HCT116 (cell line): ENCODE measurements at regions not wholly inside any gene's neighbourhood (a gene's known extent, or its start where the extent isn't known, plus 50 kb on each side); places are given as distances from the start of the nearest gene placed in this dataset.

Experiments
- ATAC-seq: fragments of 200-7000 bp; cut with Tn5 transposase; 2 replicates; pipeline ENCODE4 v1.9.1; 2020; ENCODE audit warnings: mild to moderate bottlenecking, moderate library complexity
- BruUV-seq: library from RNA; stranded (reverse); fragments of 400-500 nt; replicated peaks from 2 replicates; lab custom pipeline; 2021; lab: Mats Ljungman, UMichigan
- CTCF ChIA-PET: fragments of 300-600 bp; sonication (Branson Sonifier 250); formaldehyde crosslinking; loops from one replicate; lab custom pipeline; 2021; ENCODE audit warnings: antibody characterized with exemption; lab: Charles Lee
- POLR2A ChIA-PET: fragments of 300-600, 350-600 bp; sonication (Branson Sonifier 250); formaldehyde crosslinking; loops from one replicate; lab custom pipeline; 2021; ENCODE audit warnings: antibody characterized with exemption; lab: Charles Lee
- RAD21 ChIA-PET, 2 experiments: fragments of 300-600 bp; sonication (Branson Sonifier 250); formaldehyde crosslinking; loops; one replicate each; lab custom pipeline; 2023; ENCODE audit warnings: low total read pairs in 2 of 2; ENCODE audit not compliant: uncharacterized antibody in 2 of 2, unreplicated experiment in 2 of 2, low non-redundant PET in 1 of 2; lab: Charles Lee
- DNase-seq: peaks from one replicate; pipeline ENCODE4 v3.0.0-alpha.2; 2010; ENCODE audit warnings: low read depth, low spot score
- H2AFZ ChIP-seq: fragments of 200-600 bp; shearing (Covaris generic), sonication (generic); 2 replicates; pipeline ENCODE4 v1.6.1; 2017; ENCODE audit warnings: low read depth, mixed run types, mixed read lengths, antibody characterized with exemption, low read length; ENCODE audit not compliant: poor library complexity, severe bottlenecking
- H3K27ac ChIP-seq: 2 replicates; pipeline ENCODE4 v1.5.1; 2012; ENCODE audit warnings: low read depth, low read length
- H3K27me3 ChIP-seq: fragments of 200-600 bp; sonication (generic); 2 replicates; pipeline ENCODE4 v1.6.1; 2016; ENCODE audit warnings: mixed run types, low read length, mixed read lengths; ENCODE audit not compliant: insufficient read depth
- H3K36me3 ChIP-seq, 2 experiments: fragments of 200-500 bp in 1 of 2; fragments of 200-600 bp in 1 of 2; sonication (Bioruptor generic) in 1 of 2; sonication (generic) in 1 of 2; 2 replicates each; pipeline versions ENCODE4 v1.5.1 to v1.6.1; 2014 to 2016; ENCODE audit warnings: low read length in 2 of 2, inconsistent platforms in 1 of 2, mixed read lengths in 1 of 2, mixed run types in 1 of 2; ENCODE audit not compliant: insufficient read depth in 2 of 2, control insufficient read depth in 1 of 2
- H3K4me1 ChIP-seq, 2 experiments: fragments of 200-600 bp in 1 of 2; sonication (generic) in 1 of 2; 2 replicates each; pipeline versions ENCODE4 v1.5.1 to v1.6.1; 2012 to 2017; ENCODE audit warnings: low read length in 2 of 2, inconsistent platforms in 1 of 2, mild to moderate bottlenecking in 1 of 2, mixed read lengths in 1 of 2, mixed run types in 1 of 2, moderate library complexity in 1 of 2; ENCODE audit not compliant: insufficient read depth in 2 of 2, control insufficient read depth in 1 of 2
- H3K4me2 ChIP-seq: fragments of 200-600 bp; sonication (generic); 2 replicates; pipeline ENCODE4 v1.6.1; 2017; ENCODE audit warnings: mixed run types, low read length, mixed read lengths
- H3K4me3 ChIP-seq, 2 experiments: fragments of 200-600 bp in 1 of 2; sonication (generic) in 1 of 2; replicated peaks in 1 of 2; 2 replicates each; pipeline ENCODE4 v1.5.1; 2011 to 2016; ENCODE audit warnings: low read length in 2 of 2, control low read depth in 1 of 2, low read depth in 1 of 2, mild to moderate bottlenecking in 1 of 2, mixed read lengths in 1 of 2, mixed run types in 1 of 2
- H3K79me2 ChIP-seq: fragments of 200-600 bp; sonication (generic); 2 replicates; pipeline ENCODE4 v1.6.1; 2017; ENCODE audit warnings: mild to moderate bottlenecking, mixed run types, low read length, moderate library complexity, mixed read lengths; ENCODE audit not compliant: insufficient read depth
- H3K9ac ChIP-seq: fragments of 200-600 bp; sonication (generic); 2 replicates; pipeline ENCODE4 v1.6.1; 2016; ENCODE audit warnings: low read length, mixed read lengths
- H3K9me2 ChIP-seq: fragments of 200-600 bp; sonication (generic), shearing (Covaris generic); 2 replicates; pipeline ENCODE4 v1.6.1; 2017; ENCODE audit warnings: mixed run types, mild to moderate bottlenecking, moderate library complexity; ENCODE audit not compliant: insufficient read depth
- H3K9me3 ChIP-seq, 2 experiments: fragments of 200-500 bp in 1 of 2; fragments of 200-600 bp in 1 of 2; sonication (Bioruptor generic) in 1 of 2; sonication (generic) in 1 of 2; 2 replicates each; pipeline ENCODE4 v1.6.1; 2014 to 2017; ENCODE audit warnings: low read length in 2 of 2, mixed read lengths in 2 of 2, inconsistent platforms in 1 of 2, low read depth in 1 of 2, mild to moderate bottlenecking in 1 of 2, mixed run types in 1 of 2, moderate library complexity in 1 of 2; ENCODE audit not compliant: control insufficient read depth in 1 of 2, insufficient read depth in 1 of 2
- H4K20me1 ChIP-seq: fragments of 200-600 bp; sonication (generic), shearing (Covaris generic); 2 replicates; pipeline ENCODE4 v1.6.1; 2017; ENCODE audit warnings: mixed run types, mild to moderate bottlenecking, moderate library complexity; ENCODE audit not compliant: insufficient read depth
- ELF1 ChIP-seq: IDR thresholded peaks from 2 replicates; pipeline ENCODE4 v1.6.1; 2012; ENCODE audit warnings: low read depth, borderline replicate concordance
- JUND ChIP-seq: IDR thresholded peaks from 2 replicates; pipeline ENCODE4 v1.6.1; 2012
- POLR2A ChIP-seq: IDR thresholded peaks from 2 replicates; pipeline ENCODE4 v1.7.0; 2011; ENCODE audit warnings: borderline replicate concordance; ENCODE audit not compliant: insufficient read depth, insufficient read length; ENCODE audit errors: extremely low read depth
- POLR2AphosphoS5 ChIP-seq: IDR thresholded peaks from 2 replicates; pipeline ENCODE4 v1.6.1; 2011; ENCODE audit warnings: mild to moderate bottlenecking, low read depth, low read length, moderate library complexity
- RAD21 ChIP-seq: IDR thresholded peaks from 2 replicates; pipeline ENCODE4 v1.6.1; 2012; ENCODE audit warnings: low read depth, mild to moderate bottlenecking
- SRF ChIP-seq: IDR thresholded peaks from 2 replicates; pipeline ENCODE4 v1.6.1; 2012; ENCODE audit warnings: low read depth
- TCF7L2 ChIP-seq: IDR thresholded peaks from 2 replicates; pipeline ENCODE4 v1.7.0; 2011; ENCODE audit warnings: borderline replicate concordance, inconsistent platforms; ENCODE audit not compliant: insufficient read depth, insufficient read length; ENCODE audit errors: extremely low read depth
- YY1 ChIP-seq: IDR thresholded peaks from 2 replicates; pipeline ENCODE4 v1.6.1; 2011; ENCODE audit warnings: low read length, low read depth, moderate library complexity, mild to moderate bottlenecking; ENCODE audit not compliant: insufficient replicate concordance; ENCODE audit errors: extremely low read depth
- ZNF274 ChIP-seq: fragments of 200-500 bp; sonication (Bioruptor generic); IDR thresholded peaks from 2 replicates; pipeline ENCODE4 v1.6.1; 2014; ENCODE audit warnings: mild to moderate bottlenecking, low read depth, low read length, inconsistent platforms
- intact Hi-C: fragments of 100-400 bp; cut with micrococcal nuclease; formaldehyde crosslinking; loops from 2 replicates; pipeline ENCODE4 v1.10.0; 2022
- TF ChIP-seq, protein P1 (sequence below): IDR thresholded peaks from 2 replicates; pipeline ENCODE4 v1.6.1; 2012
- TF ChIP-seq, protein P2 (sequence below): IDR thresholded peaks from 2 replicates; pipeline ENCODE4 v1.6.1; 2012
- TF ChIP-seq, protein P3 (sequence below), 3 experiments: fragments of 200-600 bp in 1 of 3; sonication (generic) in 1 of 3; IDR thresholded peaks in 2 of 3; conservative IDR thresholded peaks in 1 of 3; 2 replicates each; pipeline ENCODE4 v1.5.1; 2012 to 2017; ENCODE audit warnings: low read depth in 2 of 3, low read length in 2 of 3, antibody characterized with exemption in 1 of 3, borderline replicate concordance in 1 of 3, control low read depth in 1 of 3, mild to moderate bottlenecking in 1 of 3, mixed read lengths in 1 of 3, mixed run types in 1 of 3, moderate library complexity in 1 of 3; ENCODE audit not compliant: insufficient read depth in 1 of 3
- TF ChIP-seq, protein P4 (sequence below): IDR thresholded peaks from 2 replicates; pipeline ENCODE4 v1.6.1; 2011; ENCODE audit warnings: mild to moderate bottlenecking, low read length, moderate library complexity; ENCODE audit not compliant: insufficient replicate concordance; ENCODE audit errors: extremely low read depth

DNA sequence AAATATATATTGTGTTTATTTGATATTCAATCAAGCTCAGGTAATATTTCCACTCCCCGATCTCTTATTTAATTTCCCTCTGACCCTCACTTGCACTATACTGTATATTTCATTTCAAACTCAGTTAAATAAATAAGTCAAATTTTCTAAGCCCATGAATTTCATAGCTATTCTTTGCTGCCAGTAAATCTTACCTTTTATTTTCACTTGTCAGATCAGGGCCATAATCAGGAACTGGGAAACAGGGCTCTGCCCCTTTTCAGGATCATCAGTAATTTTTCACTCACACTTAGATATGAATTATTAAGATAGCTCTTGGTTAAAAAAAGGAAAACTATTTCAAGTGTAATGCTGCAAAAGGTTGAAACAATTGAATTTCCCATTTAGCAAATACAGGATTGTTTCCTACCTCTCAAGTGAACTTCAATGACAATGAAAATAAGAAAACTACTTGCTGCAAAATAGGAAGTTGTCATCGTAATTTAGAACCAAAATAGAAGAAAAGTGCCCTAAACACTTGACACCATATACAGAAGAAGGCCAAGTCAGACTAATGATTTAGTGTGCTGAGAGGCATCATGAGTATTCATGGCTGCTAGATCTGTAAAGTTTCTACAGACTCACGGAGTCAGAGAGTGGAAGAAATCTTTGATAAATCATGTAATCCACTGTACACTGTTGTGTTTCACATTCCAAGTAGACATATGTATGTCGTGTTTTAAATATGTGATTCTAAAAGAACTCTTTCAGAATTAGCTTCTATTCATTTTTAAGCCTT is 316.8 kb upstream of the CNTN5 start:
- intact Hi-C loops = no loop called here
- Histone ChIP-seq H2AFZ (no peak overlapping the region), H3K27ac (no peak overlapping the region), H3K4me1 (no peaks in the 10 kb centered on the region), H4K20me1 (no peaks in the 10 kb centered on the region), H3K79me2 (no peaks in the 10 kb centered on the region), H3K4me3 (no peak overlapping the region), H3K4me2 (no peak overlapping the region), H3K9ac (no peak overlapping the region)
- ChIA-PET RAD21 (no interaction called here), POLR2A (no interaction called here)
- no peak for TF ChIP-seq POLR2A
- TF ChIP-seq, protein P1, sequence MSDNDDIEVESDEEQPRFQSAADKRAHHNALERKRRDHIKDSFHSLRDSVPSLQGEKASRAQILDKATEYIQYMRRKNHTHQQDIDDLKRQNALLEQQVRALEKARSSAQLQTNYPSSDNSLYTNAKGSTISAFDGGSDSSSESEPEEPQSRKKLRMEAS = no peak
- TF ChIP-seq SRF = no peak
- TF ChIP-seq TCF7L2 = no peak
- TF ChIP-seq, protein P2, sequence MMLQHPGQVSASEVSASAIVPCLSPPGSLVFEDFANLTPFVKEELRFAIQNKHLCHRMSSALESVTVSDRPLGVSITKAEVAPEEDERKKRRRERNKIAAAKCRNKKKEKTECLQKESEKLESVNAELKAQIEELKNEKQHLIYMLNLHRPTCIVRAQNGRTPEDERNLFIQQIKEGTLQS = no peak
- TF ChIP-seq POLR2AphosphoS5 = no peak
- no peak for TF ChIP-seq YY1
- TF ChIP-seq, all 23 proteins: peak for 0
- Histone ChIP-seq H3K36me3 (no peaks in the 10 kb centered on the region), H3K9me3 (peaks cover 0 to 4% of the 10 kb centered on the region in 2 experiments; a peak in 2 of 4 replicates), H3K9me2 (no peaks in the 10 kb centered on the region), H3K27me3 (no peaks in the 10 kb centered on the region)
- no peak for ATAC-seq
- CTCF ChIA-PET = no interaction called here
- BruUV-seq = no TSS peak
- no peak for DNase-seq

DNA sequence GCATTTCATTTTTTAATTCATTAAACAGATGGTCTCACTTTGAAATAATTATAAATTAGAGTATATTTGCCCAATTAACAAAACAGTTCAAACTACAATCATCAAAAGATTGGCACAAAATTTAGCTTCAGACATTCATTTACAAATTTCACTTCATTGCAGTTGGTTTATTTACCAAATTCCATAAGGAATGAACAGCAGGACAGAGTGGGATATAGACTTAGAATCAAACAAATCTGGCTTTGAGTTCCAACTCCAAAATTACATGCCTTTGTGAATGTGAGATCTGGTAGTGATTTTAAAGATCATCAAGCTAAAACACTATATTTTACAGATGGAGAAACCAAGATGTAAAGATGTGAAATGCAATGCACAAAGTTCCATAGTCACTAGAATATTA is 310.7 kb upstream of the CNTN5 start:
- Histone ChIP-seq H3K9me3 (no peaks in the 10 kb centered on the region; a peak in 1 of 4 replicates), H3K4me2 (no peak overlapping the region), H3K4me3 (no peak overlapping the region), H2AFZ (no peak overlapping the region), H3K36me3 (no peaks in the 10 kb centered on the region), H3K4me1 (no peaks in the 10 kb centered on the region), H3K9me2 (no peaks in the 10 kb centered on the region), H3K27me3 (no peaks in the 10 kb centered on the region), H4K20me1 (no peaks in the 10 kb centered on the region), H3K79me2 (no peaks in the 10 kb centered on the region), H3K9ac (no peak overlapping the region), H3K27ac (no peak overlapping the region)
- no TSS peak for BruUV-seq
- no peak for DNase-seq
- ATAC-seq = no peak
- ChIA-PET CTCF (no interaction called here), POLR2A (no interaction called here), RAD21 (no interaction called here)
- intact Hi-C loops = no loop called here
- no peak for TF ChIP-seq ZNF274
- TF ChIP-seq, protein P2 = no peak
- TF ChIP-seq ELF1 = no peak
- no peak for TF ChIP-seq SRF
- TF ChIP-seq, protein P3, sequence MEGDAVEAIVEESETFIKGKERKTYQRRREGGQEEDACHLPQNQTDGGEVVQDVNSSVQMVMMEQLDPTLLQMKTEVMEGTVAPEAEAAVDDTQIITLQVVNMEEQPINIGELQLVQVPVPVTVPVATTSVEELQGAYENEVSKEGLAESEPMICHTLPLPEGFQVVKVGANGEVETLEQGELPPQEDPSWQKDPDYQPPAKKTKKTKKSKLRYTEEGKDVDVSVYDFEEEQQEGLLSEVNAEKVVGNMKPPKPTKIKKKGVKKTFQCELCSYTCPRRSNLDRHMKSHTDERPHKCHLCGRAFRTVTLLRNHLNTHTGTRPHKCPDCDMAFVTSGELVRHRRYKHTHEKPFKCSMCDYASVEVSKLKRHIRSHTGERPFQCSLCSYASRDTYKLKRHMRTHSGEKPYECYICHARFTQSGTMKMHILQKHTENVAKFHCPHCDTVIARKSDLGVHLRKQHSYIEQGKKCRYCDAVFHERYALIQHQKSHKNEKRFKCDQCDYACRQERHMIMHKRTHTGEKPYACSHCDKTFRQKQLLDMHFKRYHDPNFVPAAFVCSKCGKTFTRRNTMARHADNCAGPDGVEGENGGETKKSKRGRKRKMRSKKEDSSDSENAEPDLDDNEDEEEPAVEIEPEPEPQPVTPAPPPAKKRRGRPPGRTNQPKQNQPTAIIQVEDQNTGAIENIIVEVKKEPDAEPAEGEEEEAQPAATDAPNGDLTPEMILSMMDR (IDR thresholded peaks at IDR 0.05 in 2 of 3, conservative IDR thresholded peaks at IDR 0.05 in 1 of 3; ENCODE audit: borderline replicate concordance in 1 of 3, insufficient read depth in 1 of 3, low read depth in 2 of 3, low read length in 2 of 3) = no peak
- no peak for TF ChIP-seq TCF7L2
- TF ChIP-seq JUND = no peak
- TF ChIP-seq RAD21 = no peak
- TF ChIP-seq, protein P4, sequence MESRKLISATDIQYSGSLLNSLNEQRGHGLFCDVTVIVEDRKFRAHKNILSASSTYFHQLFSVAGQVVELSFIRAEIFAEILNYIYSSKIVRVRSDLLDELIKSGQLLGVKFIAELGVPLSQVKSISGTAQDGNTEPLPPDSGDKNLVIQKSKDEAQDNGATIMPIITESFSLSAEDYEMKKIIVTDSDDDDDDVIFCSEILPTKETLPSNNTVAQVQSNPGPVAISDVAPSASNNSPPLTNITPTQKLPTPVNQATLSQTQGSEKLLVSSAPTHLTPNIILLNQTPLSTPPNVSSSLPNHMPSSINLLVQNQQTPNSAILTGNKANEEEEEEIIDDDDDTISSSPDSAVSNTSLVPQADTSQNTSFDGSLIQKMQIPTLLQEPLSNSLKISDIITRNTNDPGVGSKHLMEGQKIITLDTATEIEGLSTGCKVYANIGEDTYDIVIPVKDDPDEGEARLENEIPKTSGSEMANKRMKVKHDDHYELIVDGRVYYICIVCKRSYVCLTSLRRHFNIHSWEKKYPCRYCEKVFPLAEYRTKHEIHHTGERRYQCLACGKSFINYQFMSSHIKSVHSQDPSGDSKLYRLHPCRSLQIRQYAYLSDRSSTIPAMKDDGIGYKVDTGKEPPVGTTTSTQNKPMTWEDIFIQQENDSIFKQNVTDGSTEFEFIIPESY = no peak
- no peak for TF ChIP-seq YY1
- no peak for TF ChIP-seq POLR2A
